ENCODE measurements at regions not wholly inside any gene's neighbourhood (a gene's known extent, or its start where the extent isn't known, plus 50 kb on each side); places are given as distances from the start of the nearest gene placed in this dataset.
"Not testable (repeated sequence)": the region's sequence is repeated elsewhere in the genome, so short reads cannot be mapped to it uniquely, and the experiment has no call there.

DNA sequence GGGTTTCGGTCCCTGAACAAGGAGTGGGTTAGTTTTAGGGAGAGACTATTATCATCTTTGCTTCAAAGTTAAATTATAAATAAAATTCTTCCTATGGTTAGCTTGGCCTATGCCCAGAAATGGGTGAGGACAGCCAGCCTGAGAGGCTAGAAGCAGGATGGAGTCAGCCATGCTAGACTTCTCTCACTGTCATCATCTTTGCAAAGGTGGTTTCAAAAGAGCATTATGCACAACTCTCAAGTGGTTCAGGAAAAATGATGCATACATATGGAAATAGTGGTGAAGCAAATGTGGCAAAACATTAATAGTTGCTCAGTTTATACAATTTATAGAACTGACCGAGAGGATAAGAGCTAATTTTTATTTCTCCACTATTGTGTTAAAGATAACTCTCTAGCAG lies 124.3 kb upstream of the FOXN2 start:
- Mint-ChIP-seq H3K27me3 (no peaks in the 10 kb centered on the region), H3K36me3 (ENCODE audit: low read depth) (no peaks in the 10 kb centered on the region)

GRCh38 chr2:48194641-48195040 lies 119.8 kb upstream of the FOXN2 start:
- Mint-ChIP-seq H3K4me3 (no peak overlapping the region), H3K36me3 (ENCODE audit: low read depth) (no peaks in the 10 kb centered on the region), H3K27ac (no peak overlapping the region), H3K9me3 (no peaks in the 10 kb centered on the region), H3K4me1 (peaks cover 5% of the 10 kb centered on the region), H3K27me3 (no peaks in the 10 kb centered on the region)
- ATAC-seq (no peak), DNase-seq (no peak)

More for the DNA sequence above, 124.3 kb upstream of the FOXN2 start:
- Mint-ChIP-seq H3K4me1 (peaks cover 8% of the 10 kb centered on the region), H3K9me3 (no peaks in the 10 kb centered on the region), H3K27ac (no peak overlapping the region), H3K4me3 (no peak overlapping the region)
- ATAC-seq (no peak), DNase-seq (no peak)

DNA sequence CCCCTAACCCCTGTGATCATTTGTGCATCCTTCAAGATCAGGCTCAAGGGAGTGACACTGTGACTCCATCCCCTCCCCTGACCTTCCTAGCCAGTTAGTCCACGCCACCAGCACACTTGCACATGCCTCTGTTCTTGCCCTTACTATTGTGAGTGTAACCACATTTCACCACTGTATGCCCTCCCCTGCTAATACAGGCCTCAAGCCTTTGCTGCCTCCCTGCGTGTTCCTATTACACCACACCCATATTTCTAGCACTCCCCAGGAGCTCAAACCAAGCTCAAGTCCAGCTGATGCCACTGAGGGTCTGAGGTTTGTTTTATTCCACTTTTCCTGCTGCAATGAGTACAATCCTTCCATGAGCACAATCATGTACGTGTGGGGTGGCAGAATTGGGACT lies 119.3 kb upstream of the FOXN2 start:
- no peaks in the 10 kb centered on the region for H3K9me3 Mint-ChIP-seq
- no peaks in the 10 kb centered on the region for H3K36me3 Mint-ChIP-seq (ENCODE audit: low read depth)
- H3K27me3 Mint-ChIP-seq, result no peaks in the 10 kb centered on the region
- no peak overlapping the region for H3K4me3 Mint-ChIP-seq
- DNase-seq, result no peak
- H3K27ac Mint-ChIP-seq, result no peak overlapping the region
- no peak for ATAC-seq
- H3K4me1 Mint-ChIP-seq, result peaks cover 2% of the 10 kb centered on the region

DNA sequence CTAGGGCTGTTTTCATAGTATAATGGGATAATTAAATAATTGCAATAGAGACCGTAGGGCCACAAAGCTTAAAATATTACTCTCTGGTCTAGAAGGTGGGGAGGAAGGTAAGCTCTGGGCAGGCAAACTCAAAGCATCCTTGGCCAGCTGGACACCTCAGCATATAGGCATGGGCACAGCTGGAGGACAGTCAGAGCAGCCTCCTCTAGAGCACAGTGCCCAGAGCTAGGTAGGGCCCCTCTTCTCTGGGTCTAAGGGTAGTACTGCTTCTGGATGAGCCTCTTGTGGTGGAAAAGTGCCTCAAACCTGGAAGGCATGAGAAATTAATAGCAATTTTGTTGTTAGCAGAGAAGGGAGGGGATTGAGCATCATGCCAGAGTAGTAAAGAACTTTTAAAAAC lies 116.9 kb upstream of the FOXN2 start:
- DNase-seq (no peak), ATAC-seq (no peak)
- no peak overlapping the region for H3K4me3 Mint-ChIP-seq
- H3K27ac Mint-ChIP-seq, result no peak overlapping the region
- H3K9me3 Mint-ChIP-seq, result no peaks in the 10 kb centered on the region
- peaks cover 4% of the 10 kb centered on the region for H3K4me1 Mint-ChIP-seq
- no peaks in the 10 kb centered on the region for H3K36me3 Mint-ChIP-seq (ENCODE audit: low read depth)
- H3K27me3 Mint-ChIP-seq, result no peaks in the 10 kb centered on the region

- ATAC-seq, result no peak
- no peaks in the 10 kb centered on the region for H3K9me3 Mint-ChIP-seq
- DNase-seq, result no peak
- no peak overlapping the region for H3K4me3 Mint-ChIP-seq
- peaks cover 4% of the 10 kb centered on the region for H3K4me1 Mint-ChIP-seq
- no peak overlapping the region for H3K27ac Mint-ChIP-seq
- H3K27me3 Mint-ChIP-seq, result no peaks in the 10 kb centered on the region
- no peaks in the 10 kb centered on the region for H3K36me3 Mint-ChIP-seq (ENCODE audit: low read depth)
Observed at GRCh38 chr2:48198371-48198770, 116.1 kb upstream of the FOXN2 start.

DNA sequence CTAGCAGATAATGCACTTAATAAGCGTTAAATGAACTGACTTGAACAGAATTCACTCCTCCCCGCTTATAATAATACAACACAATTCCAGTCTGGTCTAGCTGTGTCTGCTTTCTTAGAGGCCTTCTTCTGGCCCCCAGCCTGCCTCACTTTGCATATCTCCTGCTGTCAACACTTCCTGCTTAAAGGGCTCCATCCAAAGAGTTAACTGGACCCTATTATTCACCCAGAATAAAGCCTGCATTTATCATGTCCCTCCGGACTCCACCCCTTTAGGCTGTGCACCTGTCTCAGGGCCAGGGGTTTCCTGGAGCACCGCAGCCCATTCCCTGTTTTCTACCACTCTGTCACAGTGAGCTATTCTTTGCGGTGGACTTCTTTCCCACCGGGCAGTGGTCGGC lies 115.4 kb upstream of the FOXN2 start:
- no peak for ATAC-seq
- Mint-ChIP-seq H3K4me3 (no peak overlapping the region), H3K4me1 (peaks cover 4% of the 10 kb centered on the region), H3K36me3 (ENCODE audit: low read depth) (no peaks in the 10 kb centered on the region), H3K27ac (no peak overlapping the region), H3K27me3 (no peaks in the 10 kb centered on the region), H3K9me3 (no peaks in the 10 kb centered on the region)
- no peak for DNase-seq

- no peak for ATAC-seq
- no peak for DNase-seq
- Mint-ChIP-seq H3K4me3 (no peak overlapping the region), H3K36me3 (ENCODE audit: low read depth) (no peaks in the 10 kb centered on the region), H3K4me1 (peaks cover 6% of the 10 kb centered on the region), H3K9me3 (no peaks in the 10 kb centered on the region), H3K27ac (no peak overlapping the region), H3K27me3 (no peaks in the 10 kb centered on the region)
Observed at GRCh38 chr2:48200620-48201293, 113.7 kb upstream of the FOXN2 start.

DNA sequence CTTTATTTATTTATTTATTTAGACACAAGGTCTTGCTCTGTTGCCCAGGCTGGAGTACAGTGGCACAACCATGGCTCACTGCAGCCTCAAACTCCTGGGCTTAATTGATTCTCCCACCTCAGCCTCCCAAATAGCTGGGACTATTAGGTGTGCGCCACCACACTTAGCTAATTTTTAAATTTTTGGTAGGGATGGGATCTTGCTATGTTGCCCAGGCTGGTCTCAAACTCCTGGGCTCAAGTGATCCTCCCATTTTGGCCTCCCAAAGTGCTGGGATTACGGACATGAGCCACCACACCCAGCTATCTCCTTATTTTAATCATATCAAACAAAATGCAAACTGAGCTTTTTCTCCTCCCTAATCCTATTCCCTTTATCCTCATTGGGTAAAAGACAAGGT lies 113.0 kb upstream of the FOXN2 start:
- not testable (repeated sequence) for H3K36me3 Mint-ChIP-seq (ENCODE audit: low read depth); H3K27ac Mint-ChIP-seq

GRCh38 chr2:48202863-48203642 lies 111.4 kb upstream of the FOXN2 start:
- Mint-ChIP-seq H3K27me3 (no peaks in the 10 kb centered on the region), H3K36me3 (ENCODE audit: low read depth) (no peaks in the 10 kb centered on the region), H3K27ac (no peak overlapping the region), H3K4me1 (peaks cover 10% of the 10 kb centered on the region), H3K4me3 (no peak overlapping the region), H3K9me3 (no peaks in the 10 kb centered on the region)
- ATAC-seq (no peak), DNase-seq (no peak)

More for the DNA sequence above, 113.0 kb upstream of the FOXN2 start:
- H3K27me3 Mint-ChIP-seq, H3K9me3 Mint-ChIP-seq, ATAC-seq, H3K4me1 Mint-ChIP-seq, H3K4me3 Mint-ChIP-seq, DNase-seq: not testable (repeated sequence)

DNA sequence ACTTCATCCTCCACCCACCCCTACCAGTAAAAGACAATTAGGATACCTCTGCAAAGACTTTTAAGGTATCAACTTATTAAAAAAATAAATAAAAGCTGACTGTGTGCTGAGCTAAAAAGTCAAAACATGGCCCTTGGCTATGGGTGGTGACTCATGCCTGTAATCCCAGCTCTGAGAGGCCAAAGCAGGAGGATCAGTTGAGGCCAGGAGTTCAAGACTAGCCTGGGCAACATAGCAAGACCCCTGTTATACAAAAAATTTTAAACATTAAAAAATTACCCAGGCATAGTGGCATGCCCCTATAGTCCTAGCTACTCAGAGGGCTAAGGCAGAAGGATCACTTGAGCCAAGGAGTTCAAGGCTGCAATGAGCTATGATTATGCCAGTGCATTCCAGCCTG lies 110.8 kb upstream of the FOXN2 start:
- Mint-ChIP-seq H3K27me3 (no peaks in the 10 kb centered on the region), H3K4me1 (peaks cover 10% of the 10 kb centered on the region), H3K27ac (no peak overlapping the region), H3K36me3 (ENCODE audit: low read depth) (no peaks in the 10 kb centered on the region), H3K9me3 (no peaks in the 10 kb centered on the region), H3K4me3 (no peak overlapping the region)
- DNase-seq (no peak), ATAC-seq (no peak)

DNA sequence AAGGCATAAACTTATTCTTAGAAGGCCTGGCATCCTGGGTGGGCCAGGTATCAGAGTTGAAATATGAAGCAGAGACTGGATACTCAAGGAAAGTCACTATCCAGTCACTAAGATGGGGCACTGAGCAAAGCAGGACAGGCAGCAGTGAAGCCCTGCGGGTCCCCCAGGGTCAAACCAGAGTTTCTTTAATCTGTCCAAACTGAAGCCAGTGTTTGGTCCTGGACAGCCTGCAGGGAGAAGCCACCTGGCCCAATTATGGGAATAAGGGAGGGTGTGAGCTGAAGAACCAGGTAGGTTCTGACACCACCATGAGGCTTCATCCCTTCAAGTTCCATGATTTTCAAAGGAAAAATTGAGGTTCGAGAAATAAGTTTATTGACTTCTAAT lies 109.7 kb upstream of the FOXN2 start:
- DNase-seq (no peak), ATAC-seq (no peak)
- no peak overlapping the region for H3K4me3 Mint-ChIP-seq
- no peak overlapping the region for H3K27ac Mint-ChIP-seq
- no peaks in the 10 kb centered on the region for H3K9me3 Mint-ChIP-seq
- H3K27me3 Mint-ChIP-seq, result no peaks in the 10 kb centered on the region
- H3K36me3 Mint-ChIP-seq (ENCODE audit: low read depth), result no peaks in the 10 kb centered on the region
- H3K4me1 Mint-ChIP-seq, result peaks cover 12% of the 10 kb centered on the region

GRCh38 chr2:48205137-48205798 lies 109.2 kb upstream of the FOXN2 start:
- DNase-seq, result no peak
- Mint-ChIP-seq H3K36me3 (ENCODE audit: low read depth) (no peaks in the 10 kb centered on the region), H3K27me3 (no peaks in the 10 kb centered on the region), H3K4me1 (peaks cover 12% of the 10 kb centered on the region), H3K9me3 (no peaks in the 10 kb centered on the region), H3K4me3 (no peak overlapping the region), H3K27ac (peak overlapping the region; percentile 34)
- ATAC-seq, result no peak

DNA sequence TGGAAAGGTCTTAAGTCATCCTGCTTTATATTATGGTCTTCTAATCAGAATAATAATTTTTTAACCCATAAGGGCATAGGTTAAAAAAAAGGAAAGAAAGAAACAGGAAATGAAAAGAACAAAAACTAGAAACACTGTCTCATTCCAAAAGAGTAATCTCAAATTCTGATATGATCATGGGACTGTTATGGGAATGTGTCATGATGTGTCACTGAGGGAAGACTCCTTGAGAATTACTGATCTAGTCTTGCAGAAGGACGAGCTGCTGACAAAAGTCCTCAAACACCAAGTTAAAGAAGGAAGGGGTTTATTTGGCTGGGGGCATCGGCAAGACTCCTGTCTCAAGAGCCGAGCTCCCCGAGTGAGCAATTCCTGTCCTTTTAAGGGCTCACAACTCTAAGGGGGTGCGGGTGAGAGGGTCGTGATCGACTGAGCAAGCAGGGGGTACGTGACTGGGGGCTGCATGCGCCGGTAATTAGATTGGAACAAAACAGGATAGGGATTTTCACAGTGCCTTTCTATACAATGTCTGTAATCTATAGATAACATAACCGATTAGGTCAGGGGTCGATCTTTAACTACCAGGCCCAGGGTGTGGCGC lies 108.3 kb upstream of the FOXN2 start:
- H3K4me1 Mint-ChIP-seq; ATAC-seq; H3K4me3 Mint-ChIP-seq; H3K9me3 Mint-ChIP-seq; H3K36me3 Mint-ChIP-seq (ENCODE audit: low read depth); H3K27me3 Mint-ChIP-seq; DNase-seq; H3K27ac Mint-ChIP-seq: not testable (repeated sequence)

GRCh38 chr2:48207201-48207641 lies 107.3 kb upstream of the FOXN2 start:
- H3K36me3 Mint-ChIP-seq (ENCODE audit: low read depth), result no peaks in the 10 kb centered on the region
- DNase-seq (no peak), ATAC-seq (no peak)
- H3K27me3 Mint-ChIP-seq, result no peaks in the 10 kb centered on the region
- no peaks in the 10 kb centered on the region for H3K9me3 Mint-ChIP-seq
- H3K4me1 Mint-ChIP-seq, result peaks cover 9% of the 10 kb centered on the region
- H3K4me3 Mint-ChIP-seq, result no peak overlapping the region
- H3K27ac Mint-ChIP-seq, result no peak overlapping the region

DNA sequence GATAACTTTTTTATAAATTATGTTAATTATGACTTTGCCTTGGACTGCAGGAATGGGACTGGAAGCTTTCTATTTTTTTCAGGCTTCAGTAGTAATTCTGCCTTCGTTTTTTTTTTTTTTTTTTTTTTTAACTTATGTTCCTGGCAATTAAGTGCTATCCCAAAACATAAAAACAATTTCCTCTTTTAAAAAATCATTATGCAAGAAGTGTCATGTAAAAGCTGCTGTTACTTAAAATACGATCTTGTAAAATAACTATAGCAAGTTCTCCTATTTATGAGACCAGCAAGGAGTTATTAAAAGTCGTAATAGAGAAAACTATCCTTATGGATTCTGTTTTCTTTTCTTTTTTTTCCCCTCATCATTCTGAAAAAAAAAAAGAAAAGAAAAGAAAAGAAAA lies 106.6 kb upstream of the FOXN2 start:
- Mint-ChIP-seq H3K4me1 (peaks cover 9% of the 10 kb centered on the region), H3K27me3 (no peaks in the 10 kb centered on the region), H3K4me3 (no peak overlapping the region), H3K9me3 (no peaks in the 10 kb centered on the region), H3K36me3 (ENCODE audit: low read depth) (no peaks in the 10 kb centered on the region), H3K27ac (no peak overlapping the region)
- DNase-seq, result no peak
- no peak for ATAC-seq

All from activated naive CD8-positive, alpha-beta T cell treated with anti-CD3 and anti-CD28 coated beads, Interleukin-2, amount 50 U/mL, for 24 hours (primary cell).